SK-N-SH treated with all-trans-retinoic acid at 6 μM for 48 hours (cell line): ENCODE measurements at regions not wholly inside any gene's neighbourhood (a gene's known extent, or its start where the extent isn't known, plus 50 kb on each side); places are given as distances from the start of the nearest gene placed in this dataset.

Experiments
- ATAC-seq: fragments of 200-7000 bp; cut with Tn5 transposase; 3 replicates; pipeline ENCODE4 v1.9.1; 2020; ENCODE audit warnings: mild to moderate bottlenecking, moderate library complexity
- ARNTL ChIP-seq: fragments of 450-650 bp; formaldehyde crosslinking; IDR thresholded peaks from 2 replicates; pipeline ENCODE4 v1.5.0; 2020; ENCODE audit warnings: low read depth, mild to moderate bottlenecking, moderate library complexity, borderline replicate concordance
- BACH2 ChIP-seq: fragments of 250-450 bp; sonication (Bioruptor Pico); IDR thresholded peaks from 2 replicates; pipeline ENCODE4 v1.9.0; 2021; ENCODE audit warnings: mild to moderate bottlenecking, borderline replicate concordance
- CSDC2 ChIP-seq: fragments of 250-450 bp; sonication (Bioruptor Pico); IDR thresholded peaks from 2 replicates; pipeline ENCODE4 v1.5.0; 2020; ENCODE audit warnings: mild to moderate bottlenecking, moderate library complexity
- ESRRG ChIP-seq: fragments of 250-450 bp; sonication (Bioruptor Pico); IDR thresholded peaks from 2 replicates; pipeline ENCODE4 v1.6.1; 2021; ENCODE audit warnings: mild to moderate bottlenecking
- GLIS3 ChIP-seq: fragments of 250-450 bp; sonication (Bioruptor Pico); IDR thresholded peaks from 2 replicates; pipeline ENCODE4 v1.5.0; 2020; ENCODE audit warnings: mild to moderate bottlenecking, moderate library complexity
- ISL1 ChIP-seq: fragments of 250-450 bp; sonication (Bioruptor Pico); IDR thresholded peaks from 2 replicates; pipeline ENCODE4 v2.1.2; 2022; ENCODE audit warnings: mild to moderate bottlenecking, moderate library complexity
- PPARA ChIP-seq: fragments of 250-450 bp; sonication (Bioruptor Pico); IDR thresholded peaks from 2 replicates; pipeline ENCODE4 v1.5.0; 2020; ENCODE audit warnings: mild to moderate bottlenecking, borderline replicate concordance
- RARB ChIP-seq: fragments of 250-450 bp; sonication (Bioruptor Pico); IDR thresholded peaks from 2 replicates; pipeline ENCODE4 v1.8.0; 2021; ENCODE audit warnings: mild to moderate bottlenecking, moderate library complexity
- SNAI2 ChIP-seq: fragments of 250-450 bp; sonication (Bioruptor Pico); IDR thresholded peaks from 2 replicates; pipeline ENCODE4 v1.5.0; 2020; ENCODE audit warnings: mild to moderate bottlenecking, moderate library complexity
- TOX ChIP-seq: fragments of 250-450 bp; sonication (Bioruptor Pico); IDR thresholded peaks from 2 replicates; pipeline ENCODE4 v1.8.0; 2021; ENCODE audit warnings: mild to moderate bottlenecking, moderate library complexity, borderline replicate concordance
- ZC3H10 ChIP-seq: fragments of 250-450 bp; sonication (Bioruptor Pico); IDR thresholded peaks from 2 replicates; pipeline ENCODE4 v1.5.1; 2021; ENCODE audit warnings: mild to moderate bottlenecking, moderate library complexity
- ZFP3 ChIP-seq: fragments of 250-450 bp; sonication (Bioruptor Pico); IDR thresholded peaks from 2 replicates; pipeline ENCODE4 v1.5.0; 2020; ENCODE audit warnings: mild to moderate bottlenecking, moderate library complexity
- ZNF565 ChIP-seq: fragments of 450-650 bp; formaldehyde crosslinking; conservative IDR thresholded peaks from 2 replicates; pipeline ENCODE4 v1.5.0; 2020; ENCODE audit warnings: low read depth, mild to moderate bottlenecking, moderate library complexity
- ZNF70 ChIP-seq: fragments of 450-650 bp; formaldehyde crosslinking; IDR thresholded peaks from 2 replicates; pipeline ENCODE4 v1.5.0; 2020; ENCODE audit warnings: mild to moderate bottlenecking, moderate library complexity
- ZNF8 ChIP-seq: fragments of 450-650 bp; formaldehyde crosslinking; IDR thresholded peaks from 2 replicates; pipeline ENCODE4 v1.5.0; 2020; ENCODE audit warnings: mild to moderate bottlenecking, moderate library complexity
- TF ChIP-seq, protein P1 (sequence below): fragments of 250-450 bp; sonication (Bioruptor Pico); IDR thresholded peaks from 2 replicates; pipeline ENCODE4 v1.5.1; 2021; ENCODE audit warnings: mild to moderate bottlenecking, moderate library complexity
- TF ChIP-seq, protein P2 (sequence below): fragments of 250-450 bp; sonication (Bioruptor Pico); IDR thresholded peaks from 2 replicates; pipeline ENCODE4 v1.5.0; 2020; ENCODE audit warnings: mild to moderate bottlenecking, moderate library complexity
- TF ChIP-seq, protein P3 (sequence below): fragments of 250-450 bp; sonication (Bioruptor Pico); IDR thresholded peaks from 2 replicates; pipeline ENCODE4 v1.5.1; 2020; ENCODE audit warnings: low read depth, mild to moderate bottlenecking, moderate library complexity
- TF ChIP-seq, protein P4 (sequence below): fragments of 250-450 bp; sonication (Bioruptor Pico); IDR thresholded peaks from 2 replicates; pipeline ENCODE4 v1.8.0; 2021; ENCODE audit warnings: low read depth, mild to moderate bottlenecking, moderate library complexity, borderline replicate concordance
- TF ChIP-seq, protein P5 (sequence below): fragments of 250-450 bp; sonication (Bioruptor Pico); IDR thresholded peaks from 2 replicates; pipeline ENCODE4 v1.8.0; 2020; ENCODE audit warnings: mild to moderate bottlenecking, moderate library complexity, borderline replicate concordance

DNA sequence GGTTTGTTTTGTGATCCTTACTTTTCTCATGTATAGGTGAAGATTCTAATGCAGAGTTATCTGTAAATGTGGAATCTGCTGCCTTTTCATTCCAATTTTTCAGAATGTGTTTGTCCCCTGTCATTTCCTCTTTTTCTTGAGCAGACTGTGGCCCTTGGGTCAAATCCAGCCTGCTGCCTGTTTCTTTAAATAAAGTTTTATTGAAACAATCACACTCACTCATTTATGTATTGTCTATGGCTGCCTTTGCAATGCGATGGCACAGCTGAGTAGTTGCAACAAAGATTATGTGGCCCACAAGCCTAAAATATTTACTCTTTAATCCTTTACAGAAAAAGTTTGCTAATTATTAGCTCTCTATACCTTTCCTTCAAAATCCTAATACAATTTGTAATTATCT, 116.3 kb upstream of the NPHP3 start:
- TF ChIP-seq, protein P1, sequence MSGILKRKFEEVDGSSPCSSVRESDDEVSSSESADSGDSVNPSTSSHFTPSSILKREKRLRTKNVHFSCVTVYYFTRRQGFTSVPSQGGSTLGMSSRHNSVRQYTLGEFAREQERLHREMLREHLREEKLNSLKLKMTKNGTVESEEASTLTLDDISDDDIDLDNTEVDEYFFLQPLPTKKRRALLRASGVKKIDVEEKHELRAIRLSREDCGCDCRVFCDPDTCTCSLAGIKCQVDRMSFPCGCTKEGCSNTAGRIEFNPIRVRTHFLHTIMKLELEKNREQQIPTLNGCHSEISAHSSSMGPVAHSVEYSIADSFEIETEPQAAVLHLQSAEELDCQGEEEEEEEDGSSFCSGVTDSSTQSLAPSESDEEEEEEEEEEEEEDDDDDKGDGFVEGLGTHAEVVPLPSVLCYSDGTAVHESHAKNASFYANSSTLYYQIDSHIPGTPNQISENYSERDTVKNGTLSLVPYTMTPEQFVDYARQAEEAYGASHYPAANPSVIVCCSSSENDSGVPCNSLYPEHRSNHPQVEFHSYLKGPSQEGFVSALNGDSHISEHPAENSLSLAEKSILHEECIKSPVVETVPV (CRISPR knock-in tag) = no peak
- TF ChIP-seq BACH2 (CRISPR knock-in tag) (no peak), RARB (CRISPR knock-in tag) (no peak), TOX (CRISPR knock-in tag) (no peak), SNAI2 (CRISPR knock-in tag) (no peak), PPARA (CRISPR knock-in tag) (no peak), ARNTL (CRISPR knock-in tag) (no peak), ZNF8 (CRISPR knock-in tag) (no peak), GLIS3 (CRISPR knock-in tag) (no peak), ISL1 (no peak), ZC3H10 (CRISPR knock-in tag) (no peak), ZFP3 (no peak)
- TF ChIP-seq, protein P2, sequence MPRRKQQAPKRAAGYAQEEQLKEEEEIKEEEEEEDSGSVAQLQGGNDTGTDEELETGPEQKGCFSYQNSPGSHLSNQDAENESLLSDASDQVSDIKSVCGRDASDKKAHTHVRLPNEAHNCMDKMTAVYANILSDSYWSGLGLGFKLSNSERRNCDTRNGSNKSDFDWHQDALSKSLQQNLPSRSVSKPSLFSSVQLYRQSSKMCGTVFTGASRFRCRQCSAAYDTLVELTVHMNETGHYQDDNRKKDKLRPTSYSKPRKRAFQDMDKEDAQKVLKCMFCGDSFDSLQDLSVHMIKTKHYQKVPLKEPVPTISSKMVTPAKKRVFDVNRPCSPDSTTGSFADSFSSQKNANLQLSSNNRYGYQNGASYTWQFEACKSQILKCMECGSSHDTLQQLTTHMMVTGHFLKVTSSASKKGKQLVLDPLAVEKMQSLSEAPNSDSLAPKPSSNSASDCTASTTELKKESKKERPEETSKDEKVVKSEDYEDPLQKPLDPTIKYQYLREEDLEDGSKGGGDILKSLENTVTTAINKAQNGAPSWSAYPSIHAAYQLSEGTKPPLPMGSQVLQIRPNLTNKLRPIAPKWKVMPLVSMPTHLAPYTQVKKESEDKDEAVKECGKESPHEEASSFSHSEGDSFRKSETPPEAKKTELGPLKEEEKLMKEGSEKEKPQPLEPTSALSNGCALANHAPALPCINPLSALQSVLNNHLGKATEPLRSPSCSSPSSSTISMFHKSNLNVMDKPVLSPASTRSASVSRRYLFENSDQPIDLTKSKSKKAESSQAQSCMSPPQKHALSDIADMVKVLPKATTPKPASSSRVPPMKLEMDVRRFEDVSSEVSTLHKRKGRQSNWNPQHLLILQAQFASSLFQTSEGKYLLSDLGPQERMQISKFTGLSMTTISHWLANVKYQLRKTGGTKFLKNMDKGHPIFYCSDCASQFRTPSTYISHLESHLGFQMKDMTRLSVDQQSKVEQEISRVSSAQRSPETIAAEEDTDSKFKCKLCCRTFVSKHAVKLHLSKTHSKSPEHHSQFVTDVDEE = no peak
- TF ChIP-seq, protein P3, sequence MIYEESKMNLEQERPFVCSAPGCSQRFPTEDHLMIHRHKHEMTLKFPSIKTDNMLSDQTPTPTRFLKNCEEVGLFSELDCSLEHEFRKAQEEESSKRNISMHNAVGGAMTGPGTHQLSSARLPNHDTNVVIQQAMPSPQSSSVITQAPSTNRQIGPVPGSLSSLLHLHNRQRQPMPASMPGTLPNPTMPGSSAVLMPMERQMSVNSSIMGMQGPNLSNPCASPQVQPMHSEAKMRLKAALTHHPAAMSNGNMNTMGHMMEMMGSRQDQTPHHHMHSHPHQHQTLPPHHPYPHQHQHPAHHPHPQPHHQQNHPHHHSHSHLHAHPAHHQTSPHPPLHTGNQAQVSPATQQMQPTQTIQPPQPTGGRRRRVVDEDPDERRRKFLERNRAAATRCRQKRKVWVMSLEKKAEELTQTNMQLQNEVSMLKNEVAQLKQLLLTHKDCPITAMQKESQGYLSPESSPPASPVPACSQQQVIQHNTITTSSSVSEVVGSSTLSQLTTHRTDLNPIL (CRISPR knock-in tag) = no peak
- TF ChIP-seq, protein P4, sequence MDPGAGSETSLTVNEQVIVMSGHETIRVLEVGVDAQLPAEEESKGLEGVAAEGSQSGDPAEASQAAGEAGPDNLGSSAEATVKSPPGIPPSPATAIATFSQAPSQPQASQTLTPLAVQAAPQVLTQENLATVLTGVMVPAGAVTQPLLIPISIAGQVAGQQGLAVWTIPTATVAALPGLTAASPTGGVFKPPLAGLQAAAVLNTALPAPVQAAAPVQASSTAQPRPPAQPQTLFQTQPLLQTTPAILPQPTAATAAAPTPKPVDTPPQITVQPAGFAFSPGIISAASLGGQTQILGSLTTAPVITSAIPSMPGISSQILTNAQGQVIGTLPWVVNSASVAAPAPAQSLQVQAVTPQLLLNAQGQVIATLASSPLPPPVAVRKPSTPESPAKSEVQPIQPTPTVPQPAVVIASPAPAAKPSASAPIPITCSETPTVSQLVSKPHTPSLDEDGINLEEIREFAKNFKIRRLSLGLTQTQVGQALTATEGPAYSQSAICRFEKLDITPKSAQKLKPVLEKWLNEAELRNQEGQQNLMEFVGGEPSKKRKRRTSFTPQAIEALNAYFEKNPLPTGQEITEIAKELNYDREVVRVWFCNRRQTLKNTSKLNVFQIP (CRISPR knock-in tag) = no peak
- TF ChIP-seq, protein P5, sequence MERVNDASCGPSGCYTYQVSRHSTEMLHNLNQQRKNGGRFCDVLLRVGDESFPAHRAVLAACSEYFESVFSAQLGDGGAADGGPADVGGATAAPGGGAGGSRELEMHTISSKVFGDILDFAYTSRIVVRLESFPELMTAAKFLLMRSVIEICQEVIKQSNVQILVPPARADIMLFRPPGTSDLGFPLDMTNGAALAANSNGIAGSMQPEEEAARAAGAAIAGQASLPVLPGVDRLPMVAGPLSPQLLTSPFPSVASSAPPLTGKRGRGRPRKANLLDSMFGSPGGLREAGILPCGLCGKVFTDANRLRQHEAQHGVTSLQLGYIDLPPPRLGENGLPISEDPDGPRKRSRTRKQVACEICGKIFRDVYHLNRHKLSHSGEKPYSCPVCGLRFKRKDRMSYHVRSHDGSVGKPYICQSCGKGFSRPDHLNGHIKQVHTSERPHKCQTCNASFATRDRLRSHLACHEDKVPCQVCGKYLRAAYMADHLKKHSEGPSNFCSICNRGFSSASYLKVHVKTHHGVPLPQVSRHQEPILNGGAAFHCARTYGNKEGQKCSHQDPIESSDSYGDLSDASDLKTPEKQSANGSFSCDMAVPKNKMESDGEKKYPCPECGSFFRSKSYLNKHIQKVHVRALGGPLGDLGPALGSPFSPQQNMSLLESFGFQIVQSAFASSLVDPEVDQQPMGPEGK (CRISPR knock-in tag) = no peak
- no peak for ATAC-seq

DNA sequence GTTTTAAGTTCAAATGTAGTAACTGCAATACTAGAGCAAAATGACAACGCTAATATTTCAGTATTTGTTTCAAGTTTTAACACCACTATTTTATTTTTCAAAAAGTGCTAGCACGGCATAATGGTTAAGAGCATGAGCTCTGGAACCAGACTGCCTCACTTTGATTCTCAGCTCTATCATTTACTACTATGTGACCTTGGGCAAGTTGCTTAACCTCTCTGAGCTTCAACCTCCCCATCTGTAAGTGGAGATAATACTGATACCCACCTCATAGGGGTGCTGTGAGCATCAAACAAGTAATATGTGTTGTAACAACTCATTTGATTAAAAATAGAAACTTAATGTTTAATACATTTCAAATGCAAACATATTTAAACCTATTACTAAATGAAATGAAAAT, 115.4 kb upstream of the NPHP3 start:
- TF ChIP-seq ARNTL (CRISPR knock-in tag) (no peak), ZNF70 (CRISPR knock-in tag) (no peak), SNAI2 (CRISPR knock-in tag) (no peak), GLIS3 (CRISPR knock-in tag) (no peak), CSDC2 (CRISPR knock-in tag) (no peak), BACH2 (CRISPR knock-in tag) (no peak), ESRRG (CRISPR knock-in tag) (no peak), ZC3H10 (CRISPR knock-in tag) (no peak)
- TF ChIP-seq, protein P5 (CRISPR knock-in tag) = no peak
- no peak for ATAC-seq

DNA sequence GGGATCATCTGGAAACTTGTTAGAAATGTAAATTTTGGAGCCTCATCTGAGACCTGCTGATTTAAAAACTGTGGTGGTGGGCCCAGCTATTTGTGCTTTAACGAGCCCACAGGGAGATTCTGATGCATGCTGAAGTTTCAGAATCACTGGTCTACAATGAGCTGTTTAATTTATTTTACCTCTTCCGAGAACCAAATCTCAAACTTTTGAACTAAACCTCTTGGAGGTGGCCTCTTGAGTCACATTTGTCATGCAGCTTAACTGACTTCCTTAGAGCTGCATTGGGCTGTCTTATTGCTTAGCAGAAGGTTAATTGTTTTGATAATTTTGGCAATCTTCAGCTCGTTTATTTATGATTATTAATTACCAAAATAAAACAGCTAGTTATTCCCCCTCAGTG, 112.1 kb upstream of the NPHP3 start:
- no peak for ATAC-seq
- TF ChIP-seq, protein P2 = no peak
- TF ChIP-seq ARNTL (CRISPR knock-in tag) = no peak
- TF ChIP-seq ZC3H10 (CRISPR knock-in tag) = no peak
- TF ChIP-seq, protein P3 (CRISPR knock-in tag) = no peak
- TF ChIP-seq ZNF565 (CRISPR knock-in tag) = no peak
- no peak for TF ChIP-seq ZNF70 (CRISPR knock-in tag)
- no peak for TF ChIP-seq CSDC2 (CRISPR knock-in tag)
